HCT116 (cell line): ENCODE measurements at regions not wholly inside any gene's neighbourhood (a gene's known extent, or its start where the extent isn't known, plus 50 kb on each side); places are given as distances from the start of the nearest gene placed in this dataset.

Experiments
- ATAC-seq: fragments of 200-7000 bp; cut with Tn5 transposase; 2 replicates; pipeline ENCODE4 v1.9.1; 2020; ENCODE audit warnings: mild to moderate bottlenecking, moderate library complexity
- BruUV-seq: library from RNA; stranded (reverse); fragments of 400-500 nt; replicated peaks from 2 replicates; lab custom pipeline; 2021; lab: Mats Ljungman, UMichigan
- CTCF ChIA-PET: fragments of 300-600 bp; sonication (Branson Sonifier 250); formaldehyde crosslinking; loops from one replicate; lab custom pipeline; 2021; ENCODE audit warnings: antibody characterized with exemption; lab: Charles Lee
- POLR2A ChIA-PET: fragments of 300-600, 350-600 bp; sonication (Branson Sonifier 250); formaldehyde crosslinking; loops from one replicate; lab custom pipeline; 2021; ENCODE audit warnings: antibody characterized with exemption; lab: Charles Lee
- RAD21 ChIA-PET, 2 experiments: fragments of 300-600 bp; sonication (Branson Sonifier 250); formaldehyde crosslinking; loops; one replicate each; lab custom pipeline; 2023; ENCODE audit warnings: low total read pairs in 2 of 2; ENCODE audit not compliant: uncharacterized antibody in 2 of 2, unreplicated experiment in 2 of 2, low non-redundant PET in 1 of 2; lab: Charles Lee
- DNase-seq: peaks from one replicate; pipeline ENCODE4 v3.0.0-alpha.2; 2010; ENCODE audit warnings: low read depth, low spot score
- H2AFZ ChIP-seq: fragments of 200-600 bp; shearing (Covaris generic), sonication (generic); 2 replicates; pipeline ENCODE4 v1.6.1; 2017; ENCODE audit warnings: low read depth, mixed run types, mixed read lengths, antibody characterized with exemption, low read length; ENCODE audit not compliant: poor library complexity, severe bottlenecking
- H3K27ac ChIP-seq: 2 replicates; pipeline ENCODE4 v1.5.1; 2012; ENCODE audit warnings: low read depth, low read length
- H3K27me3 ChIP-seq: fragments of 200-600 bp; sonication (generic); 2 replicates; pipeline ENCODE4 v1.6.1; 2016; ENCODE audit warnings: mixed run types, low read length, mixed read lengths; ENCODE audit not compliant: insufficient read depth
- H3K36me3 ChIP-seq, 2 experiments: fragments of 200-500 bp in 1 of 2; fragments of 200-600 bp in 1 of 2; sonication (Bioruptor generic) in 1 of 2; sonication (generic) in 1 of 2; 2 replicates each; pipeline versions ENCODE4 v1.5.1 to v1.6.1; 2014 to 2016; ENCODE audit warnings: low read length in 2 of 2, inconsistent platforms in 1 of 2, mixed read lengths in 1 of 2, mixed run types in 1 of 2; ENCODE audit not compliant: insufficient read depth in 2 of 2, control insufficient read depth in 1 of 2
- H3K4me1 ChIP-seq, 2 experiments: fragments of 200-600 bp in 1 of 2; sonication (generic) in 1 of 2; 2 replicates each; pipeline versions ENCODE4 v1.5.1 to v1.6.1; 2012 to 2017; ENCODE audit warnings: low read length in 2 of 2, inconsistent platforms in 1 of 2, mild to moderate bottlenecking in 1 of 2, mixed read lengths in 1 of 2, mixed run types in 1 of 2, moderate library complexity in 1 of 2; ENCODE audit not compliant: insufficient read depth in 2 of 2, control insufficient read depth in 1 of 2
- H3K4me2 ChIP-seq: fragments of 200-600 bp; sonication (generic); 2 replicates; pipeline ENCODE4 v1.6.1; 2017; ENCODE audit warnings: mixed run types, low read length, mixed read lengths
- H3K4me3 ChIP-seq, 2 experiments: fragments of 200-600 bp in 1 of 2; sonication (generic) in 1 of 2; replicated peaks in 1 of 2; 2 replicates each; pipeline ENCODE4 v1.5.1; 2011 to 2016; ENCODE audit warnings: low read length in 2 of 2, control low read depth in 1 of 2, low read depth in 1 of 2, mild to moderate bottlenecking in 1 of 2, mixed read lengths in 1 of 2, mixed run types in 1 of 2
- H3K79me2 ChIP-seq: fragments of 200-600 bp; sonication (generic); 2 replicates; pipeline ENCODE4 v1.6.1; 2017; ENCODE audit warnings: mild to moderate bottlenecking, mixed run types, low read length, moderate library complexity, mixed read lengths; ENCODE audit not compliant: insufficient read depth
- H3K9ac ChIP-seq: fragments of 200-600 bp; sonication (generic); 2 replicates; pipeline ENCODE4 v1.6.1; 2016; ENCODE audit warnings: low read length, mixed read lengths
- H3K9me2 ChIP-seq: fragments of 200-600 bp; sonication (generic), shearing (Covaris generic); 2 replicates; pipeline ENCODE4 v1.6.1; 2017; ENCODE audit warnings: mixed run types, mild to moderate bottlenecking, moderate library complexity; ENCODE audit not compliant: insufficient read depth
- H3K9me3 ChIP-seq, 2 experiments: fragments of 200-500 bp in 1 of 2; fragments of 200-600 bp in 1 of 2; sonication (Bioruptor generic) in 1 of 2; sonication (generic) in 1 of 2; 2 replicates each; pipeline ENCODE4 v1.6.1; 2014 to 2017; ENCODE audit warnings: low read length in 2 of 2, mixed read lengths in 2 of 2, inconsistent platforms in 1 of 2, low read depth in 1 of 2, mild to moderate bottlenecking in 1 of 2, mixed run types in 1 of 2, moderate library complexity in 1 of 2; ENCODE audit not compliant: control insufficient read depth in 1 of 2, insufficient read depth in 1 of 2
- H4K20me1 ChIP-seq: fragments of 200-600 bp; sonication (generic), shearing (Covaris generic); 2 replicates; pipeline ENCODE4 v1.6.1; 2017; ENCODE audit warnings: mixed run types, mild to moderate bottlenecking, moderate library complexity; ENCODE audit not compliant: insufficient read depth
- EGR1 ChIP-seq: IDR thresholded peaks from 2 replicates; pipeline ENCODE4 v1.6.1; 2012; ENCODE audit warnings: low read depth
- ELF1 ChIP-seq: IDR thresholded peaks from 2 replicates; pipeline ENCODE4 v1.6.1; 2012; ENCODE audit warnings: low read depth, borderline replicate concordance
- FOSL1 ChIP-seq: IDR thresholded peaks from 2 replicates; pipeline ENCODE4 v1.6.1; 2012; ENCODE audit warnings: low read depth
- JUND ChIP-seq: IDR thresholded peaks from 2 replicates; pipeline ENCODE4 v1.6.1; 2012
- RAD21 ChIP-seq: IDR thresholded peaks from 2 replicates; pipeline ENCODE4 v1.6.1; 2012; ENCODE audit warnings: low read depth, mild to moderate bottlenecking
- SP1 ChIP-seq: IDR thresholded peaks from 2 replicates; pipeline ENCODE4 v1.6.1; 2012; ENCODE audit warnings: low read depth
- SRF ChIP-seq: IDR thresholded peaks from 2 replicates; pipeline ENCODE4 v1.6.1; 2012; ENCODE audit warnings: low read depth
- intact Hi-C: fragments of 100-400 bp; cut with micrococcal nuclease; formaldehyde crosslinking; loops from 2 replicates; pipeline ENCODE4 v1.10.0; 2022
- TF ChIP-seq, protein P1 (sequence below): IDR thresholded peaks from 2 replicates; pipeline ENCODE4 v1.6.1; 2012
- TF ChIP-seq, protein P2 (sequence below): IDR thresholded peaks from 2 replicates; pipeline ENCODE4 v1.6.1; 2012; ENCODE audit warnings: low read depth

DNA sequence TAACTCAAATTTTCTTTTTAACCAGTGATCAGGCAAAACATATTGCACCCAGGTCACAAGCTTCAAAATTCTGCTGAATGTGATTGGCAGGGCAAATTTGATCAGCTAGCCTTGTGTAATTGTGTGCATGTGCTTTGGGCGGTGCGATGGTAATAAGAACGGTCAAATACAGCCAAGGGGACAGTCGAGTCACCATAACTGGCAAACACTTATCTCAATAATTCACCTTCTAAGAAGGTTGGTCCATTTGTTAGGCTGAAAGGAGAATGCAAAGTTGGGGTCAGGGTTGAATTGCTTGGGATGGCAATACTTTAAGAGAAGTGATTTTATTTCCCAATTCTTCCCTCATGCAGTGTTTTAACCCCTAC is 302.4 kb upstream of the PDZRN3 start:
- H4K20me1 ChIP-seq: no peaks in the 10 kb centered on the region
- H3K36me3 ChIP-seq: no peaks in the 10 kb centered on the region
- ATAC-seq (no peak), DNase-seq (no peak)
- ChIA-PET RAD21 (no interaction called here), POLR2A (no interaction called here), CTCF (no interaction called here)
- no peaks in the 10 kb centered on the region for H3K9me2 ChIP-seq
- no peaks in the 10 kb centered on the region for H3K4me1 ChIP-seq
- H3K4me2 ChIP-seq: no peak overlapping the region
- no peaks in the 10 kb centered on the region for H3K27me3 ChIP-seq
- TF ChIP-seq, protein P1, sequence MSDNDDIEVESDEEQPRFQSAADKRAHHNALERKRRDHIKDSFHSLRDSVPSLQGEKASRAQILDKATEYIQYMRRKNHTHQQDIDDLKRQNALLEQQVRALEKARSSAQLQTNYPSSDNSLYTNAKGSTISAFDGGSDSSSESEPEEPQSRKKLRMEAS: no peak
- TF ChIP-seq SRF (no peak), SP1 (no peak), RAD21 (no peak), ELF1 (no peak), EGR1 (no peak), JUND (no peak), FOSL1 (no peak)
- TF ChIP-seq, protein P2, sequence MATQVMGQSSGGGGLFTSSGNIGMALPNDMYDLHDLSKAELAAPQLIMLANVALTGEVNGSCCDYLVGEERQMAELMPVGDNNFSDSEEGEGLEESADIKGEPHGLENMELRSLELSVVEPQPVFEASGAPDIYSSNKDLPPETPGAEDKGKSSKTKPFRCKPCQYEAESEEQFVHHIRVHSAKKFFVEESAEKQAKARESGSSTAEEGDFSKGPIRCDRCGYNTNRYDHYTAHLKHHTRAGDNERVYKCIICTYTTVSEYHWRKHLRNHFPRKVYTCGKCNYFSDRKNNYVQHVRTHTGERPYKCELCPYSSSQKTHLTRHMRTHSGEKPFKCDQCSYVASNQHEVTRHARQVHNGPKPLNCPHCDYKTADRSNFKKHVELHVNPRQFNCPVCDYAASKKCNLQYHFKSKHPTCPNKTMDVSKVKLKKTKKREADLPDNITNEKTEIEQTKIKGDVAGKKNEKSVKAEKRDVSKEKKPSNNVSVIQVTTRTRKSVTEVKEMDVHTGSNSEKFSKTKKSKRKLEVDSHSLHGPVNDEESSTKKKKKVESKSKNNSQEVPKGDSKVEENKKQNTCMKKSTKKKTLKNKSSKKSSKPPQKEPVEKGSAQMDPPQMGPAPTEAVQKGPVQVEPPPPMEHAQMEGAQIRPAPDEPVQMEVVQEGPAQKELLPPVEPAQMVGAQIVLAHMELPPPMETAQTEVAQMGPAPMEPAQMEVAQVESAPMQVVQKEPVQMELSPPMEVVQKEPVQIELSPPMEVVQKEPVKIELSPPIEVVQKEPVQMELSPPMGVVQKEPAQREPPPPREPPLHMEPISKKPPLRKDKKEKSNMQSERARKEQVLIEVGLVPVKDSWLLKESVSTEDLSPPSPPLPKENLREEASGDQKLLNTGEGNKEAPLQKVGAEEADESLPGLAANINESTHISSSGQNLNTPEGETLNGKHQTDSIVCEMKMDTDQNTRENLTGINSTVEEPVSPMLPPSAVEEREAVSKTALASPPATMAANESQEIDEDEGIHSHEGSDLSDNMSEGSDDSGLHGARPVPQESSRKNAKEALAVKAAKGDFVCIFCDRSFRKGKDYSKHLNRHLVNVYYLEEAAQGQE: no peak
- H2AFZ ChIP-seq: no peak overlapping the region
- H3K79me2 ChIP-seq: no peaks in the 10 kb centered on the region
- no peak overlapping the region for H3K9ac ChIP-seq
- no peak overlapping the region for H3K4me3 ChIP-seq
- intact Hi-C loops: no loop called here
- H3K9me3 ChIP-seq: peaks cover 3 to 30% of the 10 kb centered on the region in 2 experiments; a peak in 2 of 4 replicates
- BruUV-seq: no TSS peak
- H3K27ac ChIP-seq: no peak overlapping the region
